Vagina (tissue), 2 donors: ENCODE measurements at regions not wholly inside any gene's neighbourhood (a gene's known extent, or its start where the extent isn't known, plus 50 kb on each side); places are given as distances from the start of the nearest gene placed in this dataset.
A peak's percentile ranks its signal among the peaks of the same experiment; 100 is the strongest.

Source experiments
- DNase-seq, 2 donors: peaks; one replicate each; pipeline ENCODE4 v3.0.0-alpha.2; 2017; ENCODE audit errors: extremely low spot score in 2 of 2
- H3K27ac ChIP-seq: fragments of 200-600 bp; sonication (generic); one replicate; pipeline ENCODE4 v1.5.1; 2019
- H3K27me3 ChIP-seq: fragments of 200-600 bp; sonication (generic); one replicate; pipeline ENCODE4 v1.5.1; 2019
- H3K36me3 ChIP-seq, 2 donors: fragments of 200-600 bp; sonication (generic); one replicate each; pipeline ENCODE4 v1.5.1; 2017 to 2019
- H3K4me1 ChIP-seq: fragments of 200-600 bp; sonication (generic); one replicate; pipeline ENCODE4 v1.5.1; 2019
- H3K4me3 ChIP-seq, 2 donors: fragments of 200-600 bp; sonication (generic); 1 replicate in 1 of 2; 2 replicates in 1 of 2; pipeline ENCODE4 v1.5.1; 2016 to 2019
- H3K9me3 ChIP-seq: fragments of 200-600 bp; sonication (generic); one replicate; pipeline ENCODE4 v1.5.1; 2019
- CTCF ChIP-seq, 3 experiments: fragments of 450-650 bp in 2 of 3; fragments of 200-600 bp in 1 of 3; sonication (generic) in 1 of 3; IDR thresholded peaks; one replicate each; pipeline ENCODE4 v1.5.1; 2017 to 2019; ENCODE audit warnings: antibody characterized with exemption in 3 of 3, mild to moderate bottlenecking in 2 of 3, moderate library complexity in 2 of 3
- POLR2A ChIP-seq, 2 donors: fragments of 450-650 bp; IDR thresholded peaks; one replicate each; pipeline ENCODE4 v1.6.1; 2017; ENCODE audit warnings: antibody characterized with exemption in 2 of 2, mild to moderate bottlenecking in 2 of 2, moderate library complexity in 2 of 2
- POLR2AphosphoS5 ChIP-seq, 2 donors: sonication (generic); formaldehyde crosslinking; IDR thresholded peaks; one replicate each; pipeline ENCODE4 v1.9.0; 2017; ENCODE audit warnings: antibody characterized with exemption in 2 of 2, mild to moderate bottlenecking in 2 of 2, low read depth in 1 of 2; ENCODE audit not compliant: insufficient read depth in 1 of 2
- intact Hi-C: fragments of 100-400 bp; cut with DNase I; formaldehyde crosslinking; loops from one replicate; pipeline ENCODE4 v1.15.1; 2023

DNA sequence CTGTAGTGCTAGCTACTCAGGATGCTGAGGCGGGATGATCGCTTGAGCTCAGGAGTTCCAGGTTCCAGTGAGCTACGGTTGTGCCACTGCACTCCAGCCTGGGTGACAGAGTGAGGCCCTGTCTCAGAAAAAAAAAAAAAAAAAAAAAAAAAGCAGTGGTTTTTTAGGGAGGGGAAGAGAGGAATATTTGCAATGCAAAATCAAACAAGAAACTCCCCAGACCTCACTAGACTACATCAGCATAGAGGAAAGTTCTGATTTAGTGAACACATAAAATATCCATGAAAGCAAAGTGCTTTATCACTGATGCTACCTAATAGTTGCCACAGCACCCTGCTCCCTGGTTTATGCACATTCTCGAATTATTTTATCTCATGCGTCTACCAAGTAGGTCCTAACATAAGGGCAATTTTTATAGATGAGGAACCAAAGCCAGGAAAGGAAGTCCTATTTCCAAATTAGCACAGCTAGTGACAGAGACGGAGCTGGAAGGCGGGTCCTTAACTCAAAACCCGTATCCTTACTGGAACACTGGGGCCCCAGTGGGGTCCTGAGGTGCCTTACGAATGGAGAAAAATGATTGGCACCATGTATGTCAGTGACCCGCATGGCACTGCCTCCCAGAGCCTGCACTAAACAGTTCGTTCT, 50.7 kb upstream of the GPR157 start:
- intact Hi-C loops = no loop called here
- no peak for TF ChIP-seq CTCF (IDR thresholded peaks at IDR 0.05)
- DNase-seq = no peak
- H3K36me3 ChIP-seq = no peaks in the 10 kb centered on the region
- H3K9me3 ChIP-seq = no peaks in the 10 kb centered on the region
- no peaks in the 10 kb centered on the region for H3K27me3 ChIP-seq
- H3K4me1 ChIP-seq = peaks cover 30% of the 10 kb centered on the region
- no peak overlapping the region for H3K4me3 ChIP-seq
- H3K27ac ChIP-seq = no peak overlapping the region

- H3K36me3 ChIP-seq = no peaks in the 10 kb centered on the region
- H3K4me3 ChIP-seq = peak overlapping the region in 1 of 2 donors; percentile 72
- H3K4me1 ChIP-seq = peaks cover 30% of the 10 kb centered on the region
- peak overlapping the region; percentile 74 for H3K27ac ChIP-seq
- TF ChIP-seq POLR2A (IDR thresholded peaks at IDR 0.05) = no peak
- H3K9me3 ChIP-seq = no peaks in the 10 kb centered on the region
- intact Hi-C loops = no loop called here
- DNase-seq = no peak
- no peaks in the 10 kb centered on the region for H3K27me3 ChIP-seq
These were observed 51.4 kb upstream of the GPR157 start for GRCh38 chr1:9180111-9180819.

- TF ChIP-seq POLR2AphosphoS5 (IDR thresholded peaks at IDR 0.05; ENCODE audit: insufficient read depth in 1 of 2, low read depth in 1 of 2) (peak in 1 of 2 donors; percentile 34), POLR2A (IDR thresholded peaks at IDR 0.05) (no peak), CTCF (IDR thresholded peaks at IDR 0.05) (peak; percentile 73 to 92 (median 86))
- no peaks in the 10 kb centered on the region for H3K27me3 ChIP-seq
- intact Hi-C loops = no loop called here
- peak overlapping the region; percentile 71 to 72 for H3K4me3 ChIP-seq
- no peak for DNase-seq
- H3K27ac ChIP-seq = peak overlapping the region; percentile 74
- H3K9me3 ChIP-seq = no peaks in the 10 kb centered on the region
- peaks cover 30% of the 10 kb centered on the region for H3K4me1 ChIP-seq
- no peaks in the 10 kb centered on the region for H3K36me3 ChIP-seq
These were observed 52.4 kb upstream of the GPR157 start for GRCh38 chr1:9181176-9181906.

DNA sequence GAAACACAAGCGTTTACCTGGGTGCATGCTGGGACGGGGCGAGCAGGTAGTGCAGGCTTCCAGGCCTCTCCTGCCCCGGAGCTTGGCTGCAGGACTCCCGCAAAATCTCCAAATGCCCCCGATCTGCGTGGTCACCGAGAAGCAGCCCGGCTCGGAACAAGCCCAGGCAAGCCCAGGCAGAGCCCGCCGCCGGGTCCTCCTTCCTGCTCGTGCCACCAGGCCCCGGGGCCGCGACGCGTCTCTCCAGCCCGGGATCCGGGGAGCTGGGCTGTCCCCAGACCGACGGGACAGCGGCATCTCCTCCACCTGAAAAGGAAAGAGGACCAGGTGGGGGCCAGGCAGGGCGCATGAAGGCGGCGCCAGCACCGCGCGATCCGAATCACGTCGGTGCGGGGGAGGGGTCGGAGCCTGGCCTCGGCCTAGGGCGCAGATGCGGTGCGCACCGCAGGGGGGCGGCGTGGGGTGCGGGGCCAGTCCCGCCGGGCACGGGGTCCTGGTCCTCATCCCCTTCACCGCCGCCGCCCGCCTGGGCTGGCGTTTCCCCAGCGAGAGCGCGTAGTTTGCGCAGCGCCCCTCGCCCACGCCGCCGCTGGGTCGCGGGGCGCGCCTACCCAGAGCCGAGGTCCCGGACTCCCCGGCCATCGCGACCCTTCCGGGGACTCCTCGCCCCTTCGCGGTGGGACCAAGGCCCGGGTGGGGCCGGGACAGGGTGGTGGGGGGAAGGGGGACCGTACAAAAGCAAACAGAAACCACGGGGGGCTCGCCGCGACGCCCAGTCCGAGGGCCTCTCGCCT, 52.4 kb upstream of the H6PD start:
- Histone ChIP-seq H3K4me3 (peak overlapping the region; percentile 71 to 72), H3K36me3 (no peaks in the 10 kb centered on the region), H3K9me3 (no peaks in the 10 kb centered on the region), H3K27ac (peak overlapping the region; percentile 74), H3K4me1 (peaks cover 30% of the 10 kb centered on the region), H3K27me3 (no peaks in the 10 kb centered on the region)
- intact Hi-C loops = no loop called here
- TF ChIP-seq POLR2AphosphoS5 (IDR thresholded peaks at IDR 0.05; ENCODE audit: insufficient read depth in 1 of 2, low read depth in 1 of 2) = no peak
- TF ChIP-seq POLR2A (IDR thresholded peaks at IDR 0.05) = no peak
- TF ChIP-seq CTCF (IDR thresholded peaks at IDR 0.05) = peak in 1 of 3 experiments; percentile 7
- DNase-seq = no peak

- H3K27ac ChIP-seq = peak overlapping the region; percentile 74
- H3K4me3 ChIP-seq = peak overlapping the region; percentile 71 to 72
- H3K36me3 ChIP-seq = no peaks in the 10 kb centered on the region
- H3K4me1 ChIP-seq = peaks cover 30% of the 10 kb centered on the region
- TF ChIP-seq POLR2A (IDR thresholded peaks at IDR 0.05) (no peak), CTCF (IDR thresholded peaks at IDR 0.05) (no peak), POLR2AphosphoS5 (IDR thresholded peaks at IDR 0.05; ENCODE audit: insufficient read depth in 1 of 2, low read depth in 1 of 2) (no peak)
- no peaks in the 10 kb centered on the region for H3K27me3 ChIP-seq
- intact Hi-C loops = no loop called here
- DNase-seq = no peak
- H3K9me3 ChIP-seq = no peaks in the 10 kb centered on the region
These were observed 51.8 kb upstream of the H6PD start for GRCh38 chr1:9182784-9183257.
